ENCODE measurements at regions not wholly inside any gene's neighbourhood (a gene's known extent, or its start where the extent isn't known, plus 50 kb on each side); places are given as distances from the start of the nearest gene placed in this dataset.

DNA sequence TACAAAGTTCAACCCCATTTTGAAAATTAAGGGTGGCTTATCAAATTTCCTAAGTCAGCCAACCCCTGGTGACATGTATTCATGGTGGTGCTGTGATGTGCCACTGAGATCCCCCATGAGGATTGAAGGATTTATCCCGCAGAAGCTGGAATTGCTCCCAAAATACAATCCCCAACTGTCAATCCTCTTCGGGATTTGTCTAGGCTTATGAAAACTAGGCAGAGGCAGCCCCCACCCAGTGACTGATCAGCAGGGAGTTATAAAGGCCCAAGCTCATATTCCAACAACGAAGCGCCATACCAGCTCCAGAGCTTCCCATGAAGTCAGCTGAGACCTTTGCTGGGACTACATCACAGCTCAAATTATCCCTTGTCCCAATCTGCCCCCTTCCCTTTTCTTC is 316.0 kb downstream of the ENC1 start:
- CTCF ChIA-PET: no interaction called here
- DNase-seq (no peak), ATAC-seq (ENCODE audit: low read depth) (no peak)
- intact Hi-C loops (cut with micrococcal nuclease): no loop called here
- Mint-ChIP-seq H3K36me3 (ENCODE audit: low read depth) (no peaks in the 10 kb centered on the region), H3K27me3 (peaks cover 3% of the 10 kb centered on the region), H3K27ac (no peak overlapping the region), H3K4me3 (no peak overlapping the region), H3K4me1 (no peaks in the 10 kb centered on the region), H3K9me3 (no peaks in the 10 kb centered on the region)
- TF ChIP-seq, protein P1, sequence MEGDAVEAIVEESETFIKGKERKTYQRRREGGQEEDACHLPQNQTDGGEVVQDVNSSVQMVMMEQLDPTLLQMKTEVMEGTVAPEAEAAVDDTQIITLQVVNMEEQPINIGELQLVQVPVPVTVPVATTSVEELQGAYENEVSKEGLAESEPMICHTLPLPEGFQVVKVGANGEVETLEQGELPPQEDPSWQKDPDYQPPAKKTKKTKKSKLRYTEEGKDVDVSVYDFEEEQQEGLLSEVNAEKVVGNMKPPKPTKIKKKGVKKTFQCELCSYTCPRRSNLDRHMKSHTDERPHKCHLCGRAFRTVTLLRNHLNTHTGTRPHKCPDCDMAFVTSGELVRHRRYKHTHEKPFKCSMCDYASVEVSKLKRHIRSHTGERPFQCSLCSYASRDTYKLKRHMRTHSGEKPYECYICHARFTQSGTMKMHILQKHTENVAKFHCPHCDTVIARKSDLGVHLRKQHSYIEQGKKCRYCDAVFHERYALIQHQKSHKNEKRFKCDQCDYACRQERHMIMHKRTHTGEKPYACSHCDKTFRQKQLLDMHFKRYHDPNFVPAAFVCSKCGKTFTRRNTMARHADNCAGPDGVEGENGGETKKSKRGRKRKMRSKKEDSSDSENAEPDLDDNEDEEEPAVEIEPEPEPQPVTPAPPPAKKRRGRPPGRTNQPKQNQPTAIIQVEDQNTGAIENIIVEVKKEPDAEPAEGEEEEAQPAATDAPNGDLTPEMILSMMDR (IDR thresholded peaks at IDR 0.05): no peak
- POLR2A ChIA-PET: no interaction called here

DNA sequence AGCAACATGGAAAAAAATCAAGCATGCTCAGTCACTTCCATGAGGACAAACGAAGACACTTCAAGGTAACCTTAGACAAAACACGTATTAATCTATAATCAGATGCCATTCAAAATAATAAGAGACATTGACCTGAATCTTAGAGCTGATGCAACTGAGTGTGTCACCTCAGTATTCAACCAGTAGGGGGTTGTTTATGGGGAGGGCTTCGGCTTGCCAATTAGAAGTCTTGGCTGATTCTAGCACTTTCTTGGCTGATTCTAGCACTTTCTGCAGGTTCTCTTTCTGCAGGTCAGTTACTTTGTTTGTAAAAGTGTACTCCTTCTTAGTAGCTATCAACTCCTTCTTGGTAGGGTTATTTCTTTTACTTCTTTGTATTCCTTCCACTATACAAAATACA is 317.6 kb downstream of the ENC1 start:
- H3K36me3 Mint-ChIP-seq (ENCODE audit: low read depth): no peaks in the 10 kb centered on the region
- DNase-seq (no peak), ATAC-seq (ENCODE audit: low read depth) (no peak)
- no peak overlapping the region for H3K27ac Mint-ChIP-seq
- ChIA-PET CTCF (no interaction called here), POLR2A (no interaction called here)
- H3K4me1 Mint-ChIP-seq: no peaks in the 10 kb centered on the region
- H3K27me3 Mint-ChIP-seq: peaks cover under 1% of the 10 kb centered on the region
- H3K4me3 Mint-ChIP-seq: no peak overlapping the region
- no peaks in the 10 kb centered on the region for H3K9me3 Mint-ChIP-seq
- TF ChIP-seq, protein P1 (IDR thresholded peaks at IDR 0.05): no peak
- intact Hi-C loops (cut with micrococcal nuclease): no loop called here

DNA sequence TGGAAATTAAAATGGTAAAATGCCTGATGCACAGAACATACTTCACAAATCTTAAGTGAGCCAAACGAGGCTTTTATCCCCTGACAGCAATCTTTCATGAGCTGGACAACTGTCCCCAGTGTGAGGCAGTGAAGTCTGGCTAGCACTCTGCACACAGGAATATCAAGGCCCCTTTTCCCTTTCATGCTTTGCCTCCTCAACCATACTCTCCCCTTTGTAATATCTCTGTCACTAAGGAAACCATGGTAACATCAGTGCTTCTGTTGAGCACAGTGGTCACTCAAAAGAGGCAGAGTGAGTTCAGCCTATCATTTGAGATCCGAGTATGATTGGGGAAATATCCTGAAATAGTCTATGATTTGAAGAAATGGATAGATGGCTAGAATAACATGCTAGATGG is 318.3 kb downstream of the ENC1 start:
- POLR2A ChIA-PET: no interaction called here
- intact Hi-C loops (cut with micrococcal nuclease): no loop called here
- Mint-ChIP-seq H3K4me3 (no peak overlapping the region), H3K9me3 (no peaks in the 10 kb centered on the region), H3K4me1 (no peaks in the 10 kb centered on the region), H3K36me3 (ENCODE audit: low read depth) (no peaks in the 10 kb centered on the region), H3K27me3 (no peaks in the 10 kb centered on the region), H3K27ac (no peak overlapping the region)
- CTCF ChIA-PET: no interaction called here
- DNase-seq (no peak), ATAC-seq (ENCODE audit: low read depth) (no peak)
- TF ChIP-seq, protein P1 (IDR thresholded peaks at IDR 0.05): no peak

DNA sequence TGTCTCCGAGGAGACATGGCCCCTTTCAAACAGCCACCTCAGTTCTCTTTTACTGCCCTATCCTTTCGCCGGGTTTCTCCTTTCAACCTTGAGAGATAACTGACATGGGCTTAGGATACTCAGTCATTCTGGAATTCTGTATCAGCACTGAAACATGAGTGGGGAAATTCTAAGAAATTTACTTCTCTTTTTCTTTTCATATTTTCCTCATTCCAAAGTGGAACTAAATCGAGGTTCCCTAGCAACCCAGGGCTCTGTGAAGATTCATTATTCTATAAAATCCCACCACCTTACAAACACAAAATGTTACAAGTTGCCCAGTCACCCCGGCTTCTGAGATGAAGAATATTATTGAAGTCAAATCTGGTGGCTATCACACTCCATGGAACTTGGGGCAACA is 319.2 kb downstream of the ENC1 start:
- no peak for ATAC-seq (ENCODE audit: low read depth)
- Mint-ChIP-seq H3K9me3 (no peaks in the 10 kb centered on the region), H3K27ac (no peak overlapping the region), H3K4me3 (no peak overlapping the region), H3K36me3 (ENCODE audit: low read depth) (no peaks in the 10 kb centered on the region), H3K27me3 (no peaks in the 10 kb centered on the region), H3K4me1 (no peaks in the 10 kb centered on the region)
- TF ChIP-seq, protein P1 (IDR thresholded peaks at IDR 0.05): no peak
- POLR2A ChIA-PET: no interaction called here
- CTCF ChIA-PET: no interaction called here
- intact Hi-C loops (cut with micrococcal nuclease): no loop called here
- no peak for DNase-seq

DNA sequence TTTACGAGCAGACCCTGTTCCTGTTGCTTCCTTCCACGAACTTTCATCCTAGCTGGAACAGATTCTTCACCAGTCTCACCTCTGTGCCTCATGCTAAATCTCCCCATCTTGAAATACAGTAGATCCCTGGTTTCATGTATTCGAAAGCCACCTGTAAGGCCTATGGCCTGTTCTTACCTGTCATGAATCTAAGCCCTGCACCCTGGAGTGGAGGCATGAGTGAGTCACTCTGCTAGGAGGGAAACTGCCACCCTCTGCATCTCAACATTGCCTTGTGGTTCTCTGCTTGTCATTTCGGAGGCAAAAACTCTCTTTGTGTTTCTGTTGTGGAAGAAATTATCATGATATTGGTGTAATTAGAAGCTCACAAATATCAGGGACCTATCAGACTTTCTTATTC is 320.0 kb downstream of the ENC1 start:
- DNase-seq (no peak), ATAC-seq (ENCODE audit: low read depth) (no peak)
- TF ChIP-seq, protein P1 (IDR thresholded peaks at IDR 0.05): no peak
- H3K27me3 Mint-ChIP-seq: no peaks in the 10 kb centered on the region
- intact Hi-C loops (cut with micrococcal nuclease): no loop called here
- no peaks in the 10 kb centered on the region for H3K9me3 Mint-ChIP-seq
- H3K4me3 Mint-ChIP-seq: no peak overlapping the region
- no peak overlapping the region for H3K27ac Mint-ChIP-seq
- H3K4me1 Mint-ChIP-seq: no peaks in the 10 kb centered on the region
- H3K36me3 Mint-ChIP-seq (ENCODE audit: low read depth): no peaks in the 10 kb centered on the region
- ChIA-PET CTCF (no interaction called here), POLR2A (no interaction called here)

Measured in activated B cell treated with CpG ODN at 0.5 μM for 24 hours (primary cell).